OCI-LY3 (cell line): ENCODE measurements at regions not wholly inside any gene's neighbourhood (a gene's known extent, or its start where the extent isn't known, plus 50 kb on each side); places are given as distances from the start of the nearest gene placed in this dataset.
A peak's percentile ranks its signal among the peaks of the same experiment; 100 is the strongest.

Source experiments
- H2AFZ ChIP-seq: fragments of 200-600, 300-600 bp; shearing (Covaris generic); 2 replicates; pipeline ENCODE4 v1.6.0; 2014; ENCODE audit warnings: antibody characterized with exemption, low read depth, low read length
- H3K27ac ChIP-seq: fragments of 200-600, 300-600 bp; sonication (generic); 2 replicates; pipeline ENCODE4 v1.5.1; 2014; ENCODE audit warnings: mild to moderate bottlenecking, low read length, moderate library complexity, mixed read lengths
- H3K27me3 ChIP-seq: fragments of 200-600, 300-600 bp; sonication (generic); 2 replicates; pipeline ENCODE4 v1.6.1; 2014; ENCODE audit warnings: low read depth, low read length, mixed read lengths
- H3K36me3 ChIP-seq: fragments of 200-600, 300-600 bp; sonication (generic); replicated peaks from 2 replicates; pipeline ENCODE3; 2014; ENCODE audit warnings: low read depth, low read length, mixed read lengths
- H3K4me1 ChIP-seq: fragments of 300-600, 200-600 bp; sonication (generic); 2 replicates; pipeline ENCODE4 v1.6.1; 2014; ENCODE audit warnings: low read length, mixed read lengths
- H3K4me2 ChIP-seq: fragments of 200-600, 300-600 bp; sonication (generic); 2 replicates; pipeline ENCODE4 v1.6.1; 2014; ENCODE audit warnings: low read length, mixed read lengths
- H3K4me3 ChIP-seq: fragments of 300-600, 200-600 bp; sonication (generic); 2 replicates; pipeline ENCODE4 v1.5.1; 2014; ENCODE audit warnings: antibody characterized with exemption, mild to moderate bottlenecking, low read length, moderate library complexity
- H3K79me2 ChIP-seq: fragments of 300-600, 200-600 bp; shearing (Covaris generic); 2 replicates; pipeline ENCODE4 v1.6.1; 2014; ENCODE audit warnings: mild to moderate bottlenecking, low read length, mixed read lengths
- H3K9ac ChIP-seq: fragments of 300-600, 200-600 bp; shearing (Covaris generic); 2 replicates; pipeline ENCODE4 v1.6.0; 2014; ENCODE audit warnings: mild to moderate bottlenecking, low read length, moderate library complexity
- H3K9me3 ChIP-seq: fragments of 200-600, 300-600 bp; shearing (Covaris generic); 2 replicates; pipeline ENCODE4 v1.6.1; 2014; ENCODE audit warnings: low read length, mixed read lengths; ENCODE audit not compliant: insufficient read depth
- H4K20me1 ChIP-seq: fragments of 200-600, 300-600 bp; sonication (generic); 2 replicates; pipeline ENCODE4 v1.6.1; 2016; ENCODE audit warnings: low read length, mixed read lengths; ENCODE audit not compliant: insufficient read depth
- EZH2phosphoT487 ChIP-seq: fragments of 200-600 bp; shearing (Covaris generic); IDR thresholded peaks from 2 replicates; pipeline ENCODE4 v1.6.1; 2018; ENCODE audit warnings: antibody characterized with exemption, mixed run types, low read depth
- TF ChIP-seq, protein P1 (sequence below): fragments of 200-600, 300-600 bp; sonication (generic); IDR thresholded peaks from 2 replicates; pipeline ENCODE4 v1.5.1; 2014; ENCODE audit warnings: antibody characterized with exemption, low read length, low read depth

- H2AFZ ChIP-seq: no peak overlapping the region
- H3K9ac ChIP-seq: no peak overlapping the region
- H3K9me3 ChIP-seq: no peaks in the 10 kb centered on the region
- H4K20me1 ChIP-seq: no peaks in the 10 kb centered on the region
- no peak overlapping the region for H3K4me3 ChIP-seq
- H3K27ac ChIP-seq: no peak overlapping the region
- TF ChIP-seq, protein P1, sequence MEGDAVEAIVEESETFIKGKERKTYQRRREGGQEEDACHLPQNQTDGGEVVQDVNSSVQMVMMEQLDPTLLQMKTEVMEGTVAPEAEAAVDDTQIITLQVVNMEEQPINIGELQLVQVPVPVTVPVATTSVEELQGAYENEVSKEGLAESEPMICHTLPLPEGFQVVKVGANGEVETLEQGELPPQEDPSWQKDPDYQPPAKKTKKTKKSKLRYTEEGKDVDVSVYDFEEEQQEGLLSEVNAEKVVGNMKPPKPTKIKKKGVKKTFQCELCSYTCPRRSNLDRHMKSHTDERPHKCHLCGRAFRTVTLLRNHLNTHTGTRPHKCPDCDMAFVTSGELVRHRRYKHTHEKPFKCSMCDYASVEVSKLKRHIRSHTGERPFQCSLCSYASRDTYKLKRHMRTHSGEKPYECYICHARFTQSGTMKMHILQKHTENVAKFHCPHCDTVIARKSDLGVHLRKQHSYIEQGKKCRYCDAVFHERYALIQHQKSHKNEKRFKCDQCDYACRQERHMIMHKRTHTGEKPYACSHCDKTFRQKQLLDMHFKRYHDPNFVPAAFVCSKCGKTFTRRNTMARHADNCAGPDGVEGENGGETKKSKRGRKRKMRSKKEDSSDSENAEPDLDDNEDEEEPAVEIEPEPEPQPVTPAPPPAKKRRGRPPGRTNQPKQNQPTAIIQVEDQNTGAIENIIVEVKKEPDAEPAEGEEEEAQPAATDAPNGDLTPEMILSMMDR: no peak
- no peak for TF ChIP-seq EZH2phosphoT487
- no peak overlapping the region for H3K4me2 ChIP-seq
- peaks cover 2% of the 10 kb centered on the region; the same call in 1 of the 2 replicates for H3K4me1 ChIP-seq
- no peaks in the 10 kb centered on the region for H3K79me2 ChIP-seq
- H3K27me3 ChIP-seq: peaks cover 7% of the 10 kb centered on the region; the same call in 1 of the 2 replicates
- H3K36me3 ChIP-seq: no peaks in the 10 kb centered on the region
Measured at GRCh38 chr3:178082326-178082906, 453.8 kb upstream of the KCNMB2 start.

DNA sequence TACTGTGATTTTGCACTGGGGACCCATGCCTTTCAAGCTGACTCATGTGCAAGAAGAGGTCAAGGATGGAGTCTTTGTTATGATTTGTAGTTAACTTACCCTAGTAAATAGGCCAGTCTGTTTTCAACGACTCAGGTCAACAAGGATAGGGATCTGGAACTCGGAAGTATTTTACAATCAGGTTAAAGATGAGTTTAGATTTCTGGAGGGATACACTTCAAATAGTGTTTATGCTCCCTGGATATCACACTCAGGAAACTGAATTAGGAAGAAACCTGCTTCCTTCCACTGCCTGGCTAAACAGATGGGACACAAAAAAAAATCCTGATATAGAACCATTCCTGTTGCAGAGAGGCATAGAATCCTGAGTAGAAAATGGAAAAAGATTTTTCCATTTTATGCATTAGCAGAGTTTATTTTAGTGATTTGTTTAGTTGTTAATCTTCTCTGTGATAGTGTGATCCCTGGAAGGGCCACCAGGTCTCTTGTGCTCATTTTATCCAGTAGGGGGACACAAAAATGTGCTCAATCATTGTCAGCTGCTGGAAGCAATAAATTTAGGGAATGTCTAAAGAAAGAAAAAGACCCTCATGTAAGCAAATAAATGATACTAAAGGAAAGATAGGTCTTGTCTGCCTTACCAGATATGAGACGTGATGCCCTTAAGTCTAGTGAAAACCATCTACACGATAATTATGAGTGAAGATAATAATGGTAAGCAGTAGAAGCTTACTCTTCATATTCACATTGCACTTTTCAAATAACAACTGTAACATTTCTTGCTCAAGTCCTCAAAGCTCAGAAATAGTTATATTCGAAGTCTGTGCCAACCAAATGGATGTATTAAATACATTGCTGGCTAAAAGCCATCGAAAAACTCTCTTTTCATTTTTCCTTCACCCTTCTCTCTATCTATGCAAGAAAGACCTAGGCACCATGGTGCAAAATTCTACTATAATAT lies 452.1 kb upstream of the KCNMB2 start:
- H3K4me2 ChIP-seq: no peak overlapping the region
- H3K4me3 ChIP-seq: no peak overlapping the region
- no peaks in the 10 kb centered on the region for H3K79me2 ChIP-seq
- no peak overlapping the region for H3K27ac ChIP-seq
- H3K4me1 ChIP-seq: no peaks in the 10 kb centered on the region
- no peaks in the 10 kb centered on the region for H4K20me1 ChIP-seq
- peaks cover 7% of the 10 kb centered on the region; the same call in 1 of the 2 replicates for H3K27me3 ChIP-seq
- no peak overlapping the region for H2AFZ ChIP-seq
- no peak for TF ChIP-seq EZH2phosphoT487
- TF ChIP-seq, protein P1: peak; percentile 33
- no peak overlapping the region for H3K9ac ChIP-seq
- no peaks in the 10 kb centered on the region for H3K36me3 ChIP-seq
- no peaks in the 10 kb centered on the region for H3K9me3 ChIP-seq

- no peak overlapping the region for H3K27ac ChIP-seq
- H3K4me1 ChIP-seq: no peaks in the 10 kb centered on the region
- H2AFZ ChIP-seq: no peak overlapping the region
- H3K9me3 ChIP-seq: no peaks in the 10 kb centered on the region
- no peak overlapping the region for H3K9ac ChIP-seq
- H3K27me3 ChIP-seq: peaks cover 7% of the 10 kb centered on the region; the same call in 1 of the 2 replicates
- H3K4me2 ChIP-seq: no peak overlapping the region
- no peaks in the 10 kb centered on the region for H4K20me1 ChIP-seq
- H3K79me2 ChIP-seq: no peaks in the 10 kb centered on the region
- no peaks in the 10 kb centered on the region for H3K36me3 ChIP-seq
- H3K4me3 ChIP-seq: no peak overlapping the region
- TF ChIP-seq, protein P1: no peak
- TF ChIP-seq EZH2phosphoT487: no peak
Measured at GRCh38 chr3:178084938-178085816, 451.1 kb upstream of the KCNMB2 start.

DNA sequence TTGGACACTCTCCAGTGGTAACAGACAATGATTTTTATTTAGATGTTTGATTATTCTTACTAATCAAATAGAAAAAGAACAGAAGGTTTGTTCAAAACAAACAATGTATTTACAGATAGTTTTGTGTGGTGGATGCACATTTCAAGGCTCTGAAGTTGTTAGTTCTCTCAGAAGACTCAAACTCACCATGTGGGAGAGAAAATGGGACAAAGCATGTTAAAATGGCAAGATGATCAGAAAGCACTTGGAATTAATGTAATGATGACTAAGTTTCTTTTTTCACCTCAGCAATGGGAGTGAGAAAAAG lies 450.5 kb upstream of the KCNMB2 start:
- TF ChIP-seq, protein P1: no peak
- TF ChIP-seq EZH2phosphoT487: no peak
- no peaks in the 10 kb centered on the region for H3K36me3 ChIP-seq
- no peaks in the 10 kb centered on the region for H3K79me2 ChIP-seq
- H3K27me3 ChIP-seq: peaks cover 7% of the 10 kb centered on the region; the same call in 1 of the 2 replicates
- H4K20me1 ChIP-seq: no peaks in the 10 kb centered on the region
- H3K9me3 ChIP-seq: no peaks in the 10 kb centered on the region
- H3K4me2 ChIP-seq: no peak overlapping the region
- no peak overlapping the region for H3K9ac ChIP-seq
- H3K4me1 ChIP-seq: no peaks in the 10 kb centered on the region
- no peak overlapping the region for H3K27ac ChIP-seq
- H3K4me3 ChIP-seq: no peak overlapping the region
- H2AFZ ChIP-seq: no peak overlapping the region
